HG02852 (cell line): ENCODE measurements at regions not wholly inside any gene's neighbourhood (a gene's known extent, or its start where the extent isn't known, plus 50 kb on each side); places are given as distances from the start of the nearest gene placed in this dataset.

Source experiments
- ATAC-seq: cut with Tn5 transposase; IDR thresholded peaks from one replicate; pipeline ENCODE4 v1.9.1; 2021; ENCODE audit warnings: mild to moderate bottlenecking, moderate library complexity; ENCODE audit not compliant: unreplicated experiment

DNA sequence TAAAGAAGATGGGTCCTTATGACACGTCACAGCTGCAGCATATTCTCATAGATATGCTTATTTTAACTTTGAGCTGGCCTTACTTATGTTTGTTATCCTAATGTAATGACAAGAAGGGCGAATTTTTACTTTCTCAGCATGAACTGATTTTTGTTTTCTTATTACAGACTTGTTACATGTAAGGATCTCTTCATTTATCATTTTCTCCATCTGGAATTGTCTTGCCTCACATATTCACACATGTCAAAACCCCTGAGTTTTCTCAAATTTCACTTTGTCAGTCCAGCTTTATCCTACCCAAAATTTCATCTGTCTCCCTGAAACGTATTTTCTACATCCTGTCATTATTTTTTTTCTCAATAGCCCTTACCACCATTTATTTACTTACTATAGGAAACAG lies 1774.0 kb upstream of the PRR20A start:
- ATAC-seq, result no peak

DNA sequence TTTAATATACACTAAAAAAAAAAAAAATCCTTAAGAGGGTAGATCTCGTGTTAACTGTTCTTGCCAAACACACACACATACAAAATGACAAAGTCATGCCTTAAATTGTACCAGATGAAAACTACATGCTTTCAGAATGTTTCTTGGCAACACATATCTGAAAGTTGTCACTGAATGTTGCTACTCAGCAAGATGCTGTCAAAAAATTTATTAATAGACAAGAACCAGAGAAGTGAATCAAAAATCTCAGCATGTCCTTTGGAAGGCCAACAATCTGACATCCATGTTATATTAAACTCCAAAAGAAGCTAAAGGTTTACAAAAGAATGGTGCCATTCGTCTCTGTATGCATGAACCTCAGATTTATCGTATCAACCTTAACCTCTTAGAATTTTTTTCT lies 1746.2 kb upstream of the PRR20A start:
- no peak for ATAC-seq

DNA sequence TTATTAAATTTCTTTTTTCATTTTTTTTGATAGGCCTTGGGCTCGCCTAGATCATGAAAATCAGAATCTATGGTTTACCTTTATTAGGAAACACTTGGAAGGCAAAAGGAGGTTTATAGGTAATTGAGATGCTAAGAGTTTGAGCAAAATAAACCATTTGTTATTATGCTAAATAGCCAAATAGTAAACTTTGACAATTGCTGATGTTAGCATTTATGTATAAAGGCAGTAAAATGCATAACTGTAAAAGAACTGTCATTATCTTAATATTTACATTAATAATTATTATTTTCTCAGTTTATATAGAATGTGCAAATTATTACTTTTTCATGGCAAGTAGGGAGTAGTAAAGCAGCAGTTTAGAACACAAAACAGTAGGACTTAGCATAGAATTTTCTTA lies 1737.8 kb upstream of the PRR20A start:
- no peak for ATAC-seq

DNA sequence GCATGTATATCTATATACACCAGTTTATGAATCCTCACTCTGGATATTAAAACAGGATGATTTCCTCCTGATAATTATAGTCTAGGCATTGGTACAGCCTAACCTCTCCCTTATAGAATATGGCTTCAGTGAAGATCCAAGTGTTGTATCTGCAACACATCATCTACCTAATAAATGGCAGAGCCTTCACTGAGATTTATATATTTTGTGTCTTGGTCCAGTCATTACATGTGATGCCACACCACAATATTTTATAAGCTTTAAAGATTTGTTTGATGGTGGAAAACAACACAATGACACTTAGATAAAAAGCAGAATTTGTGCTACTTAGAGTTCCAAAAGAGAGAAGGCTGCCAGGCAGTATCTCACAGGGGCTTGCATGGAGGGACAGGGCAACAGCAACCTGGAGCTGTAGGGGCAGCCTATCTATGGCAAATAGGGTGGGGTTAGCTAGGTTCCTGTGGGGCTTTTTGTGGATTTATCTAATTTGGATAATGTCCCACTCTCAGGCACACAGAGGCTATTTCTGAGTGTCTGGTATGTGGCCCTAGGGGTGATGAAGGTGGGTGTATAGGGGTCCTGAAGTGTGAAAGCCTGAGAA lies 1736.7 kb upstream of the PRR20A start:
- no peak for ATAC-seq

DNA sequence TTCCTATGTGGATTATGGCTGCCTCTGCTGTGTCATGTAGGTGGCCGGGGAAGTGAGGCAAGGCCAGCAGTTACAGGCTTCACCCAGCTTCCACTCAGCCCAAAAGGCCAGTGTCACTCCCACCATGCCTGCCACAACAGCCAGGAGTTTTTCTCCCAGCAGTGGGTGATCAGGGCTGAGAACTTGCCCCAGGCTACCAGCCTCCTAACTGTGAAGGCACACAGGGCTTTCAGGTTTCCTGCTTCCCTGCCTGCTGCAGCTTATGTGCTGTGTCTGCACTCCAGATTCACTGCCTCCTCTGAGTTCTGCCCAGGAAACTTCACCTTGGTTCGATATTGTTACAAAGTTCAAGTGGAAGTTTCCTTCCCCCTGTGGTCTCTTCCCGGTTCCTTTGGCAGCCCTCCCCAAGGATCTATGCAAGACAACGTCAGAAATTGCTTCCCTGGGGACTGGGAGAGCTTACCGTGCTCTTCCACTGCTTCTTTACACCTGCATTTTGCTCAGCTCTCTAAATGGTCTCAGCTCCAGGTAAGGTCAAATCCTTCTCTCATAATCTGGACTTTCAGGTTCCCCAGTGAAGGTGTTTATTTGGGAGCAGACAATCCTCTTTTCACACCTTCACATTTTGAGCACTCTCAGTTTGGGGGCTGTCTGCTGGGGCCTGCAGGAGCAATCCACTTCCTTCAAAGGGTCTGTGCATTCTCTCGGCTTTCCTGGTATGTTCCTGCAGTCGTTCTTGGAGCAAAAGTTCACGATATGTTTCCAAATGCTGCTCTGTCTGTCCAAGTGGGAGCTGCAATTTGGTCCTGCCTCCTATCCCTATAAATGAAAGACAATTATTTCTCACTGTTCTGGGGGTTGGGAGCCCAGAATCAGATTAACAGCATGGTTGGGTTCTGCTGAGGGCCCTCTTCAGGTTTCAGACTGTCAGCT lies 1730.1 kb upstream of the PRR20A start:
- no peak for ATAC-seq

DNA sequence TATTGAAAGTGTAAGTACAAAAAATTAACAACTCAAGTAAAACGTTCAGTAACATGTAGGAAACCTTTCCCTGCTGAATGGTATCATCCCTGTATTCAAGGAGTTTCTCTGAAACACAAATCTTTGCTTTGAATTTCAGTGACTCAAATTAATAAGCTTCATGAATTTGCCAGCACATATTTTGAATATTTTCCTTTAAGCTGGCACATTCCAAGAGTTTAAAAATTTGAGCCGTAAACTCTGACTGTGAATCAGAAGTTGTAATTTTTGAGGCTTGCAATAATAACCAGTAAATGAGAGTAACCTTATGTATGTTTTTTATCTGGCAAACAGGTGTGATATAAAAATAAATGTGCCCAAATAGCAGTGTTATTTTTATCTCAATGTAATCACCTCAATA lies 1722.6 kb upstream of the PRR20A start:
- ATAC-seq, result no peak

DNA sequence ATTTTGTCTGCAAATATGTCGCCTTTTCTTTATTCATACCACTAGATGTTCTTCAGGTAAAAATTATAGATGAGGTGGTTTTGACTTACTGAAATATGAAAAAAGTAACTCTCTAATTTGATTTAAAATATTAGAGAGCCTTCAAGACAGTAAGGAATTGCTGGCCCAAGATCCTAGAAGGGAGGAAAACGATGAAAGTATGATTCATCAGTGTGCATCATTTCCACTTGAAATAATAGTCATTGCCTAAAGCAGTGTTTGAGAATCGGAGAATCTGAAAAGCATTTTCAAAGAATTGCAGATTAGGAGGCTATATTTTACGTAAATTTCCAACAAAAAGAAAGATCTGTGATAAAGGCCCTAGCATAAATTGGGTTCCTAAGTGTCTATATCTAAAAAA lies 1707.9 kb upstream of the PRR20A start:
- no peak for ATAC-seq

DNA sequence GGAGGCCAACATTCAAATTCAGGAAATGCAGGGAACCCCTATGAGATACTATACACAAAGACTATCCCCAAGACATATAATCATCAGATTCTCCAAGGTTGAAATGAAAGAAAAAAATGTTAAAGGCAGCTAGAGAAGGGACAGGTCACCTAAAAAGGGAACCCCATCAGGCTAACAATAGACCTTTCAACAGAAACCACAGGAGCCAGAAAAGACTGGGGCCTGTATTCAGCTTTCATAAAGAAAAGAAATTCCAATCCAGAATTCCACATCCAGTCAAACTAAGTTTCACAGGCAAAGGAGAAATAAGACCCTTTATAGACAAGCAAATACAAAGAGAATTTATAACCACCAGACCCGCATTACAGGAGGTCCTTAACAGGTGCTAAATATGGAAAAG lies 1703.6 kb upstream of the PRR20A start:
- no peak for ATAC-seq

DNA sequence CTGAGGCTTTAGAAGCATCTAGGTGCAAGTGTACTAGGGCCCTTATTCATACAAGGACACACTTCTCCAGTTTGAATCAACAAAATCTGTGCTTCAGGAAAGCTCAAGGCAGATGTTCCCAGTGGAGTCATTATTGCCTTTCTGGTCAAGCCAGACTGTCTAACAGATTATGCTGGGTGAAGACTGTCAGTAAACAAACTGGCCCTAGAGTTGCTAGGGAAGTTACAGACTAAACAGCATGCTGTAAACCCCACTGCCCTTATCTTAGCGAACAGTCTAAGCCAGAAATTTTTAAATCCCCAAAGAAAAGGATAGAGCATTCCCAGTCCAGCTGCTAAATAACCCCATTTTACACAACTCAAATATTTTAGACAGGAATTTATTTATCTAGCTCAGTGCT lies 1701.3 kb upstream of the PRR20A start:
- ATAC-seq, result no peak

DNA sequence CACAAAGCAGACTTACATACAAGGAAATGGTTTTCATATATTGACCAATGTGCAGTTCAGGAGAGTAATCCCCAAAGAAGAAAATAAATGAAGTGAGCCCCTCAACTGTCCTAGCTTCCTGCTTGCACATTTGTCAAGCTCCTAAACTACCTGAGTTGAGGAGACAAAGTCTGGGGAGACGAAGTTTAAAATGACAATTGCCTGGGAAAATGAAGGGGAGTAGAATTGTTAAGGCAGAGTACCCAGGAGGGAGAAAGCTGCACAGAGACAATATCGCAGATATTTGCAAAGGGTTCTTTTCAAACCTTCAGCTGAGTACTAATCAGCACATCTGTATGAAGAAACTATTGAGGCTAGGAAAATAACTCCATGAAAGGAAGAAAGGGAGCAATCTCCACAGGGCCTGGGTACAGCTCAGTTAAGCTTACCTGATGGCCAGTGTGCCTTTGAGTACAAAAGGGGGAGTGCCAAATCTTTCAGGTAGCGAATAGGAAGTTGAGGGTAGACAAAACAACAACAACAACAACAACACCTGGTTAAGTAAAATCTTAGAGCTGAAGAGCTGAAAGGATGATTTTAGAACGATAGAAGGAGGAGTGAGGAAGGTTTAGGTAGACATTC lies 1700.1 kb upstream of the PRR20A start:
- no peak for ATAC-seq

DNA sequence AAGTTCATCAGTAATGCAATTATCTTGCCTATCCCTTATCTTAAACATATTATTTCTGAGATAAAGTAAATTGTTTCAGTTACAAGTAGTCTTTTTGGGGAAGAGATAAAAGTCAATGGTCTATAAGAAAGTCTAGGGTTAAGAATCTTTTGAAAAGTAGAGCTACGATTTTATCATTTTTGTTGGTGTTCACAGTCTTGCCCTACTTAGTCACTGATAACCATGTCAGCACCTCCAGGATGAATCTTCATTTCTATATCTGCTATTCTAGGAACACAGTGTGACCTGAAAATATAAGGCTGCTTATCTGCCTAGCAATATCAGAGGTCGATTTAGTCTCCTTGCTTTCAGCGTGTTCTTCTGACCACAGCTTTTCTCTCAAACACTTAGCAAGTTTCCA lies 1676.5 kb upstream of the PRR20A start:
- no peak for ATAC-seq

DNA sequence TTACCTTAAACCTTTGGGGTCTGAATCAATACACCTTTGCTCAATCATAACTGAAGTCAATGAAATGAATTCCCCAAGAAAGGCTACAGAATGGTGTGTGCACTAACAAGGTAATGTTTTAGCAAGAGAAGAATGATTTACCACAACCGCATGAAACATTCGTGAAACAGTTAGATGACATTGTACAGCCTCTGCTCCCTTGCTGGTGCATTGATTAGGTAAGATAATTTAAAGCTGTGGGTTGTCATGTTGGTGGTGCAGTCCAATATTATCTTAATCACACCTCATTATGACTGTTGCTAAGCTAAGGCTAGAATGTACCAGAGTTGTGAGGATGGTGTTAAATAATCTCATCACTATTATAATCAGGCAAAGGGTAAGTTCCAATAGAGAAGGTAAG lies 1673.2 kb upstream of the PRR20A start:
- no peak for ATAC-seq

DNA sequence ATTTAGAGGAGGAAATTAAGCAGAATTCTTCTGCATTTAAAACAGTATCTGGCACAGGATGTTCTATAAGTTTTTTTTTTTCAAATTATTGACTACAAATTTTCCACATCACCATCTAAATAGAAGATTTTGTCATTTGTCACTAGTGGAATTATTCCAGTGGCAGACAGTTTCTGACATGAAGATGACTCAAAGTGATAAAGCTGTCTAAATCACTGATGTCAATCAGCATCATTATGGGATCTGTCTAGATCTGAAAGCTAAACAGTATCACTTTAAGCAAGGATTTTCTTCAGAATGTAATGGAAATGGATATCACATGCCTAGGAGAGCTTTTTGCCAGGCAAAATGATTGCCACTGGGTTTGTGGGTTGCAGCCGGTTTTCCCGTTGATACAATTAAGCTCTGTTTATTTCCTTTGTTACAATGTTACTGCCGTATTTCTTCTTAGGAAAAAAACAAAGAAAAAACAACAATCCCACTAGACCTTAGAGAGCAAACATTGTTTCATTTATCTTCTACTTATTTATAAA lies 1657.0 kb upstream of the PRR20A start:
- no peak for ATAC-seq

DNA sequence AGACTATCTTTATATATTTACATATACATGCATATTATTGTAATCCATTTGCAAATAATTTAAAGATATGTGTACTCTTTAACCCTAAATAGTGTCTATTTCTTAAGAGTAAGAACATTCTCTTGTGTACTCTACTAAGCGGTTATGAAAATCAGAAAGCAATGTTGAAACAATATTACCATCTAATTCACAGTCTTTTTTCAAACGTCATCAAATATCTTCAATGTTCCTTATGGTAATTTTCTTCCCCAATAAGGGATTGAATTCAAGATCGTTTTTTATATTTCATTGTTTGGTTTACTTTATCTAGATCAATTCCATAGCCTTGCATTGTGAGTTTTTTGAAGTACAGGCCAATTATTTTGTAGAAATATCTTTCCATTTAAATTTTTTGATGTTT lies 1647.4 kb upstream of the PRR20A start:
- ATAC-seq, result no peak

DNA sequence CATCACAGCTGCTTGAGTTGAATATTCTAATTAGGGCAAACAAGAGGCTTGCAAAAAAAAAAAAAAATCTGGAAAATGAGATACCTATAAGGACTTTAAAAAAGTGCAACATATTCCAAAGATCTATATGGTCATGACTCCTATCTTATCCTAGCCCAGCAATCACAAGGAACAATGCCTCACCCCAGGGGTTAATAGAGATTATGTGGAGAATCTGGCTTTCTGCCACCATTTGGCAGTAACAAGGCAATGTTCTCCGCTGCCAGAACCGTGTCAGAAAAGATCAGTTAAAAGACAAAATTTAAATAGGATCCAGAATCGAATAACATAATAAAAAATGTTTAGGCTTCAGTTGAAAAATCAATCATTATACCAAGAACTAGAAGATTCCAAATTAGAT lies 1643.2 kb upstream of the PRR20A start:
- no peak for ATAC-seq

DNA sequence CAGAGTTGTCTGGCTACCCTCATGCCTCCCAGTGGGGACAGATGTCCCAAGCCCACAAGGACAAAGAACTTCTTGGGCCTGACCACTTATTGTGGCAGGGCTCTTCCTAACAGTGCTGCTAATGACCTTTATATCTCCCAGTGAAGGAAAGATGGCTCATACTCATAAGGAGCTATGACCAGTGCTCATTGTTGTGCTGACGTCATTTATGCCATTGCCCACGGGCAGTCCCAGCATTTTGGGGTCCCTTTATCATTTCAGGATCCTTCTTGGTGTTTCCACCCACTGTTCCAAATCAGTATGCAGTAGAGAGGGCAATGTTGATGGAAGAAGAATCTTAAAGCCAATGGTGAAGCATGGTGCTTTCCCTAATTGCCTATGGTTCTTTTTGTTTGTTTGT lies 1640.0 kb upstream of the PRR20A start:
- no peak for ATAC-seq

DNA sequence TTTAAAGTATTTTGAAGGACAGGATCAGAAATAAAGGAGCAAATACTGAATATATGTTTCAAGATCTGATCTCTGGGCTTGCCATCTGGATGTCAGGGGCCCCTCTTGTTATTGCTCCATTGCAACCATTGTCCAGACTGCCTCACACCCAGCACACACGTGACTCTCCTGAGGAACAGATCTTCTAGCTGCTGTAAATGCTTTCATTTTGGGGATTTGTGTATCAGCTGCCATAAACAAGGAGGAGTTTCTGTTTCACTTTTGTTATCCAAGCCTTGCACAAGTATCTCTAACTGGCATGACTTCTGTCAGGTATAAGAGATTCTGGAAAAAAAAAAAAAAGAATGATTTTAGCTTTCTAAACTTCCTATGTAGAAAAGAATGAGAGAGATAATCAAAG lies 1624.1 kb upstream of the PRR20A start:
- ATAC-seq, result no peak

DNA sequence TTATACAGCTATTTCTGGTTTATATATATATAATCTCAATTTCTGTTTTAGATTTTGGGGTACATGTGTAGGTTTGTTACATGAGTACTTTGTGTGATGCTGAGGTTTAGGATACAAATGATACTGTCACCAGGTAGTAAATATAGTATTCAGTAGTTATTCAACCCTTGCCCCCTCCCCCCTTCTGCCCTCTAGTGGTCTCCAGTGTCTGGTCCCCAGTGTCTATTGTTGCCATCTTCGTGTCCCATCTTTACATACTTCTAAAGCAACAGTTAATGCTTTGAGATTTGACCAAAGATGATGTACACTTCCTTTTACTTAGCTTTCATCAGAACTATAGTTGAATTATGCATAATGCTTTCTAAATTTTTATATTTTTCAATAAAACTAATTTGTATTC lies 1623.4 kb upstream of the PRR20A start:
- ATAC-seq, result no peak

DNA sequence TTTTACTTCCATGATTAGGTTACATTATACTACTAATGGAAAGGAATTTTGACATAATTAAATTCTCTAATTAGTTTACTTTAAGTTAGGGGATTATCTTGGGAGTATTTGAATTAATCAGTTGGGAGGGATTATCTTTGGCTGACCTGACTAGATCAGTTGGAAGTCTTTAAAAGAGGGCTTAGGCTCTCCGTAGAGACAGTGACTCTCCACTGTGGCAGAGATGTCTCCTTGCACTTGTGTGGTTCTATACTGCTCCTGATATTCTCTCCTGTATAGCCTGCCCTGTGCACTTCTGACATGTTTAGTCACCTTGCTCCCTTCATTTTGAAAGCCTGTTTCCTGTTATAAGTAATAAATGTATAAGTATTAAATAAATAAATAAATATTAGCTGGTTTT lies 1612.3 kb upstream of the PRR20A start:
- no peak for ATAC-seq

DNA sequence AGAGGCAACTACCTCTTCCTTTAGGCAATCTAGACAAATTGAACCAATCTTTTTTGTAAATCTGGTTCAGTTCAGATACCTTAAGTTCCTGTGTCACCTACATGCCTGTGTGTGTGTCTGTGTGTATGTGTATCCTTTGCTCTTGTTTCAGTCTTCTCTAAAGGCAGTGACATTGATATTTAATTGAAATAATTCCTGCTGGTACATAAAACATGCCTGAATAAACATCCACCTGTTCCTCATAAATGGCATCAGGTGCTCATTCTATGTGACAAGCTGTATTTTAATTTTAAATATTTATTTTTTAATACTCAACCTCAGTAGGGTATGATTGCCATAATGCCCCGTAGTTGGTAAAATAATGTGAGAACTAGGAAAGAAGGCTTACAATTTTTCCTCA lies 1606.4 kb upstream of the PRR20A start:
- no peak for ATAC-seq

DNA sequence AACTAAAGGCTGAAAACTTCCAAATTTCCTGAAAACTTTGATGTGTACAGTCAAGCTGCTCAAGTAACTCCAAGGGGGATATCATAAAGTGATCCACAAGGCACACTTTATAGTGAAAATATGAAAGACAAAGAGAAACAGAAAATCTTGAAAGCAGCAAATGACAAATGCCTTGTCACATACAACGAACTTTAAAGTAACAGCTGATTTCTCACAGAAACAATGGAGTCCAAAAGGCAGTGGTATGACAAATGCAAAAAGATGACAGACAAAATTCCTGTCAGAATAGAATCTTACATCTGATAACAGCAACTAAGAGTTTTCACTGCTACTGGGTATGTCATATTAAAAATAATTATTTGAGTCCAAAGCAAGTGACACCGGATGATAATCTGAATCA lies 1602.3 kb upstream of the PRR20A start:
- ATAC-seq, result no peak

DNA sequence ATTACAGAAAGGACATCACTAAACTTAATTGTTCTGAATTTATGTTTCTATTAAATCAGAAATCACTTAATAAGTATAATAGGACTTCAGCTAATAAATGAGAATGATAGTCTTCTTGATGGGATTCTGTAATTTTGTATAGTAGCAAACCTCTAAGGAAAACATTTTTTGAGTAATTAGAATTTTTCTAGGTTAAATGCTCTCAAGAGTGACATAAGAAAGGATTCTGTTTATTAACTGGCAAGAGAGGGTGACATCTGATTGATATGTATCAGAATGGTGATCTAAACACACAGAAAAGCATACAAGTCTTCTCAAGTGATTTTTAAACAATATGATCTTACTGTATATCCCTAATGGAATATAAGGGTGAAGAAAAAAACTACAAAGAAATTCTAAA lies 1597.7 kb upstream of the PRR20A start:
- no peak for ATAC-seq
